ENCODE measurements at regions not wholly inside any gene's neighbourhood (a gene's known extent, or its start where the extent isn't known, plus 50 kb on each side); places are given as distances from the start of the nearest gene placed in this dataset.

GRCh38 chr21:16071092-16071491, 341.3 kb downstream of the USP25 start:
- Histone ChIP-seq H3K36me3 (ENCODE audit: low read depth) (no peaks in the 10 kb centered on the region), H2AFZ (peak overlapping the region; percentile 91), H3K9me3 (ENCODE audit: low read depth) (no peaks in the 10 kb centered on the region), H3K79me2 (ENCODE audit: insufficient read depth) (no peaks in the 10 kb centered on the region), H3K9ac (peak overlapping the region; percentile 57), H3K4me3 (peak overlapping the region; percentile 72), H3F3A (ENCODE audit: insufficient read depth) (peaks cover 22% of the 10 kb centered on the region), H3K4me2 (ENCODE audit: unreplicated experiment) (peak overlapping the region; percentile 87), H3K27me3 (replicated peaks; ENCODE audit: insufficient read depth) (no peaks in the 10 kb centered on the region), H3K9me2 (ENCODE audit: insufficient read depth) (no peaks in the 10 kb centered on the region), H3K27ac (peak overlapping the region; percentile 23), H3K4me1 (ENCODE audit: insufficient read depth) (peaks cover 34% of the 10 kb centered on the region), H4K20me1 (ENCODE audit: insufficient read depth) (no peaks in the 10 kb centered on the region)
- in situ Hi-C loops (cut with MboI), result no loop called here
- DNase-seq, result peak; percentile 78
- WGBS, 2 experiments (ENCODE audit: low coverage in 1 of 2, low lambda C conversion rate in 2 of 2, missing lambda C conversion rate in 2 of 2), result 2 to 3% methylated on average over 9 of the region's 9 CpGs
- TF ChIP-seq EZH2phosphoT487 (IDR thresholded peaks at IDR 0.05; ENCODE audit: insufficient read depth, low read depth), result no peak

- peak overlapping the region; percentile 81 for H3K4me2 ChIP-seq (ENCODE audit: unreplicated experiment)
- no peaks in the 10 kb centered on the region for H3K9me3 ChIP-seq (ENCODE audit: low read depth)
- H3F3A ChIP-seq (ENCODE audit: insufficient read depth), result peaks cover 22% of the 10 kb centered on the region
- no peak overlapping the region for H2AFZ ChIP-seq
- H3K27ac ChIP-seq, result no peak overlapping the region
- in situ Hi-C loops (cut with MboI), result no loop called here
- H3K9me2 ChIP-seq (ENCODE audit: insufficient read depth), result no peaks in the 10 kb centered on the region
- H3K4me3 ChIP-seq, result peak overlapping the region; percentile 72
- H4K20me1 ChIP-seq (ENCODE audit: insufficient read depth), result no peaks in the 10 kb centered on the region
- no peak for DNase-seq
- no peak overlapping the region for H3K9ac ChIP-seq
- 30 to 33% methylated on average over 2 of the region's 2 CpGs for WGBS, 2 experiments (ENCODE audit: low coverage in 1 of 2, low lambda C conversion rate in 2 of 2, missing lambda C conversion rate in 2 of 2)
- no peaks in the 10 kb centered on the region for H3K79me2 ChIP-seq (ENCODE audit: insufficient read depth)
- no peaks in the 10 kb centered on the region for H3K36me3 ChIP-seq (ENCODE audit: low read depth)
- peaks cover 34% of the 10 kb centered on the region for H3K4me1 ChIP-seq (ENCODE audit: insufficient read depth)
- H3K27me3 ChIP-seq (replicated peaks; ENCODE audit: insufficient read depth), result no peaks in the 10 kb centered on the region
- TF ChIP-seq EZH2 (IDR thresholded peaks at IDR 0.05; ENCODE audit: insufficient read depth, poor library complexity, severe bottlenecking) (no peak), EZH2phosphoT487 (IDR thresholded peaks at IDR 0.05; ENCODE audit: insufficient read depth, low read depth) (no peak)
These were observed 342.0 kb downstream of the USP25 start for GRCh38 chr21:16071761-16072160.

GRCh38 chr21:16072221-16072620, 342.4 kb downstream of the USP25 start:
- H3K4me2 ChIP-seq (ENCODE audit: unreplicated experiment), result peak overlapping the region; percentile 81
- no peaks in the 10 kb centered on the region for H3K79me2 ChIP-seq (ENCODE audit: insufficient read depth)
- peak overlapping the region; percentile 72 for H3K4me3 ChIP-seq
- H3F3A ChIP-seq (ENCODE audit: insufficient read depth), result peaks cover 22% of the 10 kb centered on the region
- H3K9ac ChIP-seq, result no peak overlapping the region
- in situ Hi-C loops (cut with MboI), result no loop called here
- WGBS, 2 experiments (ENCODE audit: low coverage in 1 of 2, low lambda C conversion rate in 2 of 2, missing lambda C conversion rate in 2 of 2), result 33 to 38% methylated on average over 3 of the region's 3 CpGs
- H3K27me3 ChIP-seq (replicated peaks; ENCODE audit: insufficient read depth), result no peaks in the 10 kb centered on the region
- H3K4me1 ChIP-seq (ENCODE audit: insufficient read depth), result peaks cover 34% of the 10 kb centered on the region
- H3K9me3 ChIP-seq (ENCODE audit: low read depth), result no peaks in the 10 kb centered on the region
- peak overlapping the region; percentile 40 for H3K27ac ChIP-seq
- H4K20me1 ChIP-seq (ENCODE audit: insufficient read depth), result no peaks in the 10 kb centered on the region
- H3K9me2 ChIP-seq (ENCODE audit: insufficient read depth), result no peaks in the 10 kb centered on the region
- TF ChIP-seq EZH2 (IDR thresholded peaks at IDR 0.05; ENCODE audit: insufficient read depth, poor library complexity, severe bottlenecking) (no peak), EZH2phosphoT487 (IDR thresholded peaks at IDR 0.05; ENCODE audit: insufficient read depth, low read depth) (no peak)
- no peak for DNase-seq
- H2AFZ ChIP-seq, result peak overlapping the region; percentile 54; the same call in 1 of the 2 replicates
- H3K36me3 ChIP-seq (ENCODE audit: low read depth), result no peaks in the 10 kb centered on the region

- Histone ChIP-seq H3K4me2 (ENCODE audit: unreplicated experiment) (peak overlapping the region; percentile 81), H3F3A (ENCODE audit: insufficient read depth) (peaks cover 22% of the 10 kb centered on the region), H3K4me3 (peak overlapping the region; percentile 72), H3K27ac (peak overlapping the region; percentile 40), H3K9me2 (ENCODE audit: insufficient read depth) (no peaks in the 10 kb centered on the region), H3K9me3 (ENCODE audit: low read depth) (no peaks in the 10 kb centered on the region), H3K27me3 (replicated peaks; ENCODE audit: insufficient read depth) (no peaks in the 10 kb centered on the region), H2AFZ (peak overlapping the region; percentile 54), H3K4me1 (ENCODE audit: insufficient read depth) (peaks cover 34% of the 10 kb centered on the region), H3K79me2 (ENCODE audit: insufficient read depth) (no peaks in the 10 kb centered on the region), H3K9ac (no peak overlapping the region), H3K36me3 (ENCODE audit: low read depth) (no peaks in the 10 kb centered on the region), H4K20me1 (ENCODE audit: insufficient read depth) (no peaks in the 10 kb centered on the region)
- in situ Hi-C loops (cut with MboI), result no loop called here
- DNase-seq, result peak; percentile 93
- WGBS, 2 experiments (ENCODE audit: low coverage in 1 of 2, low lambda C conversion rate in 2 of 2, missing lambda C conversion rate in 2 of 2), result 1 to 2% methylated on average over 6 of the region's 6 CpGs
- TF ChIP-seq EZH2 (IDR thresholded peaks at IDR 0.05; ENCODE audit: insufficient read depth, poor library complexity, severe bottlenecking), result no peak
- no peak for TF ChIP-seq EZH2phosphoT487 (IDR thresholded peaks at IDR 0.05; ENCODE audit: insufficient read depth, low read depth)
These were observed 343.0 kb downstream of the USP25 start for GRCh38 chr21:16072737-16073136.

- H3F3A ChIP-seq (ENCODE audit: insufficient read depth), result peaks cover 22% of the 10 kb centered on the region
- no peak overlapping the region for H3K27ac ChIP-seq
- H3K9ac ChIP-seq, result no peak overlapping the region
- no peaks in the 10 kb centered on the region for H4K20me1 ChIP-seq (ENCODE audit: insufficient read depth)
- no peaks in the 10 kb centered on the region for H3K79me2 ChIP-seq (ENCODE audit: insufficient read depth)
- in situ Hi-C loops (cut with MboI), result no loop called here
- no peaks in the 10 kb centered on the region for H3K36me3 ChIP-seq (ENCODE audit: low read depth)
- H3K4me3 ChIP-seq, result no peak overlapping the region
- no peak for DNase-seq
- no peak overlapping the region for H3K4me2 ChIP-seq (ENCODE audit: unreplicated experiment)
- WGBS, 2 experiments (ENCODE audit: low coverage in 1 of 2, low lambda C conversion rate in 2 of 2, missing lambda C conversion rate in 2 of 2), result 25 to 27% methylated on average over 2 of the region's 2 CpGs
- TF ChIP-seq EZH2 (IDR thresholded peaks at IDR 0.05; ENCODE audit: insufficient read depth, poor library complexity, severe bottlenecking) (no peak), EZH2phosphoT487 (IDR thresholded peaks at IDR 0.05; ENCODE audit: insufficient read depth, low read depth) (no peak)
- H2AFZ ChIP-seq, result peak overlapping the region; percentile 54
- H3K4me1 ChIP-seq (ENCODE audit: insufficient read depth), result peaks cover 34% of the 10 kb centered on the region
- no peaks in the 10 kb centered on the region for H3K9me2 ChIP-seq (ENCODE audit: insufficient read depth)
- H3K9me3 ChIP-seq (ENCODE audit: low read depth), result no peaks in the 10 kb centered on the region
- no peaks in the 10 kb centered on the region for H3K27me3 ChIP-seq (replicated peaks; ENCODE audit: insufficient read depth)
These were observed 343.8 kb downstream of the USP25 start for GRCh38 chr21:16073586-16073985.

Measured in GM23248 (cell line).